ENCODE measurements at regions not wholly inside any gene's neighbourhood (a gene's known extent, or its start where the extent isn't known, plus 50 kb on each side); places are given as distances from the start of the nearest gene placed in this dataset.

DNA sequence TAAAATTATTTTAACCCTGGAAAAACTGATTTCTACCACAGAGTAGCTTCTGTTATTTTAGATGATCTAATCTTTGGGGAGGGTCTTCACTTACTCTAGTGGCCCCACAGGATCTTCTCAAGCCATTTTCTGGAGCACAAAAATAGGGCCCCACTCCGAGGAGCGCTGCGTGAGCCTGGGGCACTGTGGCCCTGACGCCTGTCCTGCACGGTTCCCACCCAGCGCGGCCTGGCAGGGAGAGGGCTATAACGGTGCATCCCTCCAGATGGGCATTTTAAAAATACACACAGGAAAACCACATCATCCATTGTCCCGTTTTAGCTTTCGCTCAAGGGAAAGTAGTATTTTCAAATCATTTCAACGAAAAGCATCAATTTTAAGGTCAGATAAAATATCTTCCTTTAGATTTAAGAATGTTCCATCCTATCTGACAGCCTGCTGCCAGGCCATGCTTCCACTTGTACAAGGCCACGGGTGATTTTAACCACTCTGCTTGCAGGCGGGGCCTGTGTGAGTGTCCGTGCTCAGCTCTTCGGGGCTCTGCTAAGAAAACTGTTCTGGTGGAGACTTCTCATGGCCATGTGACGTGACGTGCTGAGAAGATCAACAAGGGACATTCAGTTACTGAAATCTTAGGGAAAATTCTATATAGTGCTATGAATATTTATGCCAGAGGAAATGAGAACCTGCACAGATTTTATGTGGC is 683.8 kb upstream of the SGCG start:
- in situ Hi-C loops (cut with HindIII; ENCODE audit: low pct_unique_long_range_greater_than_20kb, low sequenced_read_pairs) = no loop called here
- DNase-seq (ENCODE audit: low read depth) = no peak

DNA sequence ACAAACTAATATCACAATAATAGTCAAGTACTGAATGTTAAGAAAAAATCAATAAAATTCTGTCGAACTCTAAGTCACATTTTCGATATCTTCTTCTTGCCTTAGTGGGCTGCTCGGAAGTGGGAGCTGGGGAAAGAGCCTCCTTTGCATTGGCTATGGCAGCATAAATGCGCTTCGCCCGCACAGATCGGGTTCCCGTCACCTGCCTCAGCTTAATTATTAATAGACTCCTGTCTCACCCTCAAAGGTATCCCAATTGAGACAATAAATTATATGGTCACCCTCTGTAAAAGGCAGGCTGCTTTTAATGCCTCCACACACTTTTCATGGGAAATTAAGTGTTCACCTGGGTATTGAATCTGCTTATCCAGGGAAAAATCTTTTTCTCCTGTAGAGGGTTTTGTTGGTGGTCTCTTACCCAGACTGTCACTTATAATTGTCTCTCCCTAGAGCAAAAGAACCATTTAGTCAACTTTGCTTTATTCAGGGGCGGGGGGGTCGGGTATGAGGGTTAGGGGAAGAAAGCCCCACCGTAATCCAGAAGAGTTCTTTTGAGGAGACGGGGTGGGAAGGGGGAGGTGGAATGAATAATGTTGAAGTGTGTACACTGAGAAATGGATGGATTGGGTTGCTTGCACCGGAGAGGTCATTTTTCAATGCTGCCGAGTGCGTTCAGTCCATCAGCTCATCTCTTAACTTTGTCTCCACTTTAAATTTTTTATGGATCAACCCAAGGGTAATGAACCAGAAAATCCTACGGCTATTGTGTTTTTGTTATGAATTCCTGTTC is 682.6 kb upstream of the SGCG start:
- DNase-seq (ENCODE audit: low read depth) = no peak
- in situ Hi-C loops (cut with HindIII; ENCODE audit: low pct_unique_long_range_greater_than_20kb, low sequenced_read_pairs) = no loop called here

DNA sequence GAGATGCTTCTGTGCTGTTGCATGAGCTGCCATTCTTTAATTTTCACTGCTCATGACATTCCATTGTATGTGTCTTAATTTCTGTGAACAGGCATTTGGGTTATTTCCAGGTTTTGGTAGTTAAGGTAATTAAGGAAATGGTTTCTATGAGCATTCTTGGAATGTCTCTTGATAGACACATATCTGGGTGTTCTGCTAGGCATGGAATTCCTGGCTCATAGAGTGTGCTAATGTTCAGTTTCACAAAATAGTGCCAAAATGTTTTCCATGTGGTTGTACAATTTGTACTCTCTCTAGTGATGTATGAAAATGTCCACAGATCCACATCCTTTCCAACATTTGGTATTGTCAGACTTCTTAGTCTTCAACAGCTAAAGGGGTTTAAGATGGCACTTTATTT is 680.9 kb upstream of the SGCG start:
- DNase-seq (ENCODE audit: low read depth) = no peak
- in situ Hi-C loops (cut with HindIII; ENCODE audit: low pct_unique_long_range_greater_than_20kb, low sequenced_read_pairs) = no loop called here

DNA sequence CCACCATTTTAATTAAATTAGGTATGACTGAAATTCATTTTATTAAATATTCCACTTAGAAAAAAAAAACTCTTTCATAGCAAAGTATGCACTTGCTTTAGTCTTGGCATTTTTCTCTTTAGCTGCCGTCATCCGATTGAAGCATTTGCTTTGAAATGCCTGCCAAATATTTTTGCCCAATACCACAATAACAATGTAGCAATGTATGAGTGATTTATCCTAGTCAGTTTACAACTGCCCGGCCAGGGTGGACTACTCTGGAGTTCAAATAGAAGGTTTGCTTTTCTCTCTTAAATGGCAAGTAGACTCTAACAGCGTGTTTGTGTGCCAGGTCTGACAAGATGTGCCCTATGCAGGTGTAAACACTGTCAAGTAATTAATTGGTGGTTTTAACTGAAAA is 675.3 kb upstream of the SGCG start:
- in situ Hi-C loops (cut with HindIII; ENCODE audit: low pct_unique_long_range_greater_than_20kb, low sequenced_read_pairs) = no loop called here

DNA sequence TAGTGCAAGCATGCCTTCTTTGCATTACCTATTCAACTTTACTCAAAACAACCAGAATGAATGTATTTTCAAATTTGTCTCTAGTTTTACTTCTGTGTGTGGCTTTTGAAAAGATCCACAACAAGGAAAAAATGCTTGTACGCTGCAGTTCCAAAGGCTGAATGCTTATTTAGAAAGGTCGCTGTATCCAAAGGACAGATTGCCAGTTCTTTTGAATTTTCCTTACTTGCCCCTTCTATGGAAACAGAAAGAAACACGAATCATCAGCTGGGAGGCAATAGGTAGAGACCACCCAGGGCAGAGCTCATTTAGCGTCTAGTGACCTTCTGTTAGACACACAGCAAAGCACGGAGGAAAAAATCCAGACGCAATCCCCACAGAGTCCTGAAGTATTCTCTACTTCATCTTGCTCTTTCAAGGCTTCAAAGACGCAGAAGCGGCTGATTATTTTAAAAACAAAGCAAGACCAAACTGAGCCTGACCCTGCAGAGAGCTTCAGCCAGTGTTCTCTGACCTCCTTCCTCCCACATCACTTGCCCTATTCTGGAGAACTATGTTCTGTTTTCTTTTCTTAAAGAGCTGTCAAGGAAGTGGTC is 674.6 kb upstream of the SGCG start:
- DNase-seq (ENCODE audit: low read depth) = no peak
- in situ Hi-C loops (cut with HindIII; ENCODE audit: low pct_unique_long_range_greater_than_20kb, low sequenced_read_pairs) = no loop called here

More for the DNA sequence above, 675.3 kb upstream of the SGCG start:
- no peak for DNase-seq (ENCODE audit: low read depth)

DNA sequence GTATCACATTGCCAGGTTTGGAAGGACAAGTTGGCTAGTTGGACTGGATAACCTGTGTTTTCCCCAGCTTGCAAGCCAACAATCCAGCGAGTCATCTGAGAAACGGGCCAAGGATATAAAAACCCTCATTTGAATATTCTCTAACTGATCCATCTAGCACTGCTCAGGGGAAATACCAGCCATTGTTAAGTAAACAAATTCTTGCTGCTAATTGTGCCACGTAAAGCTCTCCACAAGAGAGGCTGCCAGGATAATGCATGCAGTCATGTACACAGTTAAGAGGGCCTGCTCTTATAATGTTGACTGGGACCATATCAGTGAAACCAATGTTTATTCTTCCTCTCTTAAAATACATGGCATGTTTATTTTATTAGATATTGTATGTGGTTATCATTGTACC is 663.2 kb upstream of the SGCG start:
- in situ Hi-C loops (cut with HindIII; ENCODE audit: low pct_unique_long_range_greater_than_20kb, low sequenced_read_pairs) = no loop called here
- DNase-seq (ENCODE audit: low read depth) = peak; percentile 2

DNA sequence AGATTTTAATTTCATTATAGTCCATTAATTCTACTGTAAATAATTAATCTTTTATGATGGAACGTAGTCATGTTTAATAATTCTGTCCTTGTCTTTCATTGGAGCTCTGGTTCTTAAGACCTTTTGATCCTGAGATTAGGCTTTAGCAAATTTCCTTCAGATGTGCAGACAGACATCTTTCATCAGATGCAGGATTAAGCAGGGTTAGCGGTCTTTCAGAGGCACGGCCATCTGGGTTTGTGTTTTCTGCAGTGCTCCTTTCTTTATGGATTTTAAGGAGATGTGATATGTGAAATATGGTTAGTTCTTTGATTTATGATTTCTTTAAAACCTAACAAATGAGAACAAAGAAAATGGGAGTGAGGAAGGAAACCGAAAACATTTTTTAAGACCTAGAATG is 643.9 kb upstream of the SGCG start:
- in situ Hi-C loops (cut with HindIII; ENCODE audit: low pct_unique_long_range_greater_than_20kb, low sequenced_read_pairs) = no loop called here
- no peak for DNase-seq (ENCODE audit: low read depth)

DNA sequence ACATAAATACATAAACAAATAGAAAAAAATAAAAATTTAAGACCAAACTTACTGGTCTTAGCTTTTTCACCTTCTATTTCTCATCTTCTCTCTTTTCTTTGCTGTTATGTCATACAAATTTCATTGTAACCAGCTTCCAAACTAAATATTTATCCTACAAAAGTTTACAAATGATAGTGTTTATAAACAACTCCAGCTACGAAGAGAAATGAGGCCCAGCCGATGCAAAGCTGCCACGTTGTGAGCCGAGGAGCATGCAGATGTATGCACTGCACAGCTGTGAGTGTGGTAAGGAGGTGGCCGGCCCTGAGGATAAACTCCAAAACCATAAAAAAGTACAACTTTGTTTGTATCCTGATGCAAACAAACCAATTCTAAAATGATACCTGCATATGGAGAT is 642.4 kb upstream of the SGCG start:
- no peak for DNase-seq (ENCODE audit: low read depth)
- in situ Hi-C loops (cut with HindIII; ENCODE audit: low pct_unique_long_range_greater_than_20kb, low sequenced_read_pairs) = no loop called here

DNA sequence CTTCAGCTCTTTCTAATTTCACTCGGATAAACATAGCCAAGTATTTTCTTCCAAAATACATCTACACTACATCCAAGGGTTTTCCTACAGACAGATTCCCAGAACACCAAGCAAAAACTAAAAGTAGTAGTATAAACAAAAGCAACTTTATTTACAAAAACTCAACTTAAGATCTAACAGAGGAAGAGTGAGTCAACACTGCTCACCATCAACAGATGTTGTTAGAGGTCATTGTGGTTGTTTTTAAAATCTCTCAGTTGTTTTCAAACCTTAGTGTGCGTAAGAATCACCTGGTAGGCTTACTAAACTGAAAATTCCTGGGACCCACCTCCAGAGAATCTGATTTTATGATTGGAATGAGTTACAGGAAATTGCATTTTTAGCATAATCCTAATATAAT is 631.7 kb upstream of the SGCG start:
- in situ Hi-C loops (cut with HindIII; ENCODE audit: low pct_unique_long_range_greater_than_20kb, low sequenced_read_pairs) = no loop called here
- DNase-seq (ENCODE audit: low read depth) = no peak

DNA sequence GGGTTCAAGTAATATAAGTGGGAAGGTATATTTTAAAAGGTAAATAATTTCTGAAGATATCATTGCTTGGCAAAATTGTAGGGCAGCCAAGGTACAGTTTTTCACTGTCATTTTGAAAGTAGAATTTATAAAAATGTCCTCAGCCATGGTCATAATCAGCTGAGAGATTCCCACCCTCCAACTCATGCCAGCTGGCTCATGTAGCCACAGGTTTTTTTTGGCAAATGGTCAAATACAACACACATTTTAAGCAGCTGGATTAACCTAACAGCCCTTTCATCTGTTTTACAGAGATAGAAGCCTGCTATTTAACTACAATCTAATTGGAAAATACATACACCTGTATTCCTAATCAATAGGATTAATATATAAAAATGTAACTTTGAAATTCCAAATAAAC is 619.2 kb upstream of the SGCG start:
- in situ Hi-C loops (cut with HindIII; ENCODE audit: low pct_unique_long_range_greater_than_20kb, low sequenced_read_pairs) = no loop called here
- DNase-seq (ENCODE audit: low read depth) = no peak

DNA sequence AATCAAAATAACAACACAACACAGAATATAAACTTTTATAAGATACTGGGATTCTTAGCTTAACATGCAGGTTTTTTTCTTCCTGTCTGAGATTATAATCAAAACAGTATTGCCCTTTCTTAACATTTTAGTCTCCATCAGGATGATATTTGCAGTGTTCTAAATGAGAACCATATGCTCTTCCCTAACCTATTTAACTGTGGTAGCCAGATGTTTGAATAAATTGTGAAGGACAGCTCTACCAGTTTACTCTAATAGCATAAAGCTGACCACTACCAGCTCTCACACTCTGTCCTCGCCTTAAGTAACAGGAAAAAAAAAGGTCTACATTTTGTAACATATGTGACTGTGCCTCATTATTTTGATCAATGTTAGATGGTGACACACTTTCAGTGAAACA is 618.7 kb upstream of the SGCG start:
- DNase-seq (ENCODE audit: low read depth) = no peak
- in situ Hi-C loops (cut with HindIII; ENCODE audit: low pct_unique_long_range_greater_than_20kb, low sequenced_read_pairs) = no loop called here

DNA sequence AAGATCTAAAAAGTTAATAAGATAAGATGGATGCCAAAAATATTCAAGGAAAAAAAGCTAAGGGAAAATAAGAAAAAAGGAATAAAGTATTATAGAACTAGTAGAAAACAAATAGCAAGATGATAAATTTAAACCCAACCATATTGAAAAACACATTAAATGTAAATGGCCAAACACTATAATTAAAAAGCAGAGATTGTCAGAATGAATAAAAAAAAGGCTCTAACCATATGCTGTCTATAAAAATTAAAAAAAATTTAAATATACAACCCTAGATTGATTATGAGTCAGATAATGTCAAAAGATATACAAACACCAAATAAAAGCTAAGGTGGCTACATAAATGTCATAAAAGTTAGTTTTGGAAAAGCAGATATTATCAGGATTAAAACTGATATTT is 617.5 kb upstream of the SGCG start:
- in situ Hi-C loops (cut with HindIII; ENCODE audit: low pct_unique_long_range_greater_than_20kb, low sequenced_read_pairs) = no loop called here
- no peak for DNase-seq (ENCODE audit: low read depth)

DNA sequence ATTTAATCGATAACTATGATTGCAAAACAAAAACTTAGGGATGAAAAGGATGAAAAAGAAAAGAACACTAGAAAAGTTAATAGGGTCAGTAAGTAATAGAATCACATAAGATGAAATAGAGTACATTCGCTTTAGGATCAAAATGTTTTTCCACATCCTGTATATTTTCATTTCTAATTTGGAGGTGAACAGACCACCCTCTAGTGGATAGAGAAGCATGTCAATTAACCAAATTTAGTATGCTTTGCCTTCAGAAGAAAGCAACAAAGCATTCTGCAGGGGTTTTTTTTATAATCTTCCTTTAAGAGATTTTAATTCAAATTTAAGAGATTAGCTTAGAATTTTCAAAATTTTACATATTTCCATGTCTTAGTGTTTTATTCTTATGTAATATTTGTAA is 611.0 kb upstream of the SGCG start:
- no peak for DNase-seq (ENCODE audit: low read depth)
- in situ Hi-C loops (cut with HindIII; ENCODE audit: low pct_unique_long_range_greater_than_20kb, low sequenced_read_pairs) = no loop called here

DNA sequence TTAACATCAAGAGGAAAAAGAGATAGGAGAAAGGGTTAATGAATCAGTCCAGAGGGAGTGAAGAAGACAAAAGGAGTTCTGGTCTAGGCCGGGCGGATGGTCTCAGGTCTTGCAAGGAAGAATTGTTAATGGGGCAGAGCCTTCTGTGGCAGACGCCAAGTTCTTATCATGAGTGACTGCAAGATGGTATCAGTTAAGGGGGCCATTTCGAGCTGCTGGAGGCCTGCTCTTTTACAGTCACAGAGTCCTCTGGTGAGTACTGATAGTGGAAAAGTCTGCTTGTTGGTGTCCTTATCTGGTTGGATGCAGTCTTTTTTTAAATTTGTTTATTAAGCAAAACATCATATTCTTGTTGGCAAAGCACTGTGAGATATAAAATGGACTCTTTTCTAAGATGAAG is 590.9 kb upstream of the SGCG start:
- in situ Hi-C loops (cut with HindIII; ENCODE audit: low pct_unique_long_range_greater_than_20kb, low sequenced_read_pairs) = no loop called here
- no peak for DNase-seq (ENCODE audit: low read depth)

DNA sequence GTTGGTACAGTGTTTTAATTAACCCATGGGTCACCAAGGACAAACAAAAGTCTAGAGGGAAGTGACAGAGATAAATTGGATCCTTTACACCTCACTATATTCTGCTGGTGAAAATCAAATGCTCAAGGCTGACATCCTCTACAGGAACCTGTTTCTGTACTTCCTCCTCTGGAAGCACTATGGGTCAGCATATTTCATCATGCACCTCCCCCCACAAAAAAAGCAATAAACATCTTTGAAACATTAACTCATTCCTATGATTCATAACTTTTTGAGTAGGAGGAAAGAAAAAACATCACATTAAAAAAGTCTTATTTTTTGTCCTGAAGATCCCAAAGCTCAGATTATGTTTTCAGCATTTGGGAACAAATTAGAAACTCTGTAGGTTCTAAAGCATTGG is 588.3 kb upstream of the SGCG start:
- DNase-seq (ENCODE audit: low read depth) = no peak
- in situ Hi-C loops (cut with HindIII; ENCODE audit: low pct_unique_long_range_greater_than_20kb, low sequenced_read_pairs) = no loop called here

DNA sequence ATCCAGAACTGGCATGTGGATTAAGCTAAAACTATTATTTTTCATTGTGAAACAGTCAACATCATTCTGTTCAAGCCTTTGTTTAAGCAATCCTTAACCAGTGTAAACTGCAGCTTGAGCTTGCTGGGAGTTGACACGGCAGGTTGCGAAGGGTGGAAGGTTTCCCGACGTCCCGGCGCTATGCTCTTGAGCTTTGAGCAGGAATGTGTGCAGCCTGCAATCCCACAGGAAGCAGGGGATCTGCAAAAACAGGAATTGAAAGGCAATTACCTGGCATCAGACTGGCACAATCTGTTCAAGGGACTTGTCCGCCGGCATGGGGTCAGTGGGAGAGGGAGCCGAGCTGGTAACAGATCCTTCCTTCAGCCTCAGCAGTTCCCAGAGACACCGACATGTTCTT is 586.7 kb upstream of the SGCG start:
- DNase-seq (ENCODE audit: low read depth) = no peak
- in situ Hi-C loops (cut with HindIII; ENCODE audit: low pct_unique_long_range_greater_than_20kb, low sequenced_read_pairs) = no loop called here

DNA sequence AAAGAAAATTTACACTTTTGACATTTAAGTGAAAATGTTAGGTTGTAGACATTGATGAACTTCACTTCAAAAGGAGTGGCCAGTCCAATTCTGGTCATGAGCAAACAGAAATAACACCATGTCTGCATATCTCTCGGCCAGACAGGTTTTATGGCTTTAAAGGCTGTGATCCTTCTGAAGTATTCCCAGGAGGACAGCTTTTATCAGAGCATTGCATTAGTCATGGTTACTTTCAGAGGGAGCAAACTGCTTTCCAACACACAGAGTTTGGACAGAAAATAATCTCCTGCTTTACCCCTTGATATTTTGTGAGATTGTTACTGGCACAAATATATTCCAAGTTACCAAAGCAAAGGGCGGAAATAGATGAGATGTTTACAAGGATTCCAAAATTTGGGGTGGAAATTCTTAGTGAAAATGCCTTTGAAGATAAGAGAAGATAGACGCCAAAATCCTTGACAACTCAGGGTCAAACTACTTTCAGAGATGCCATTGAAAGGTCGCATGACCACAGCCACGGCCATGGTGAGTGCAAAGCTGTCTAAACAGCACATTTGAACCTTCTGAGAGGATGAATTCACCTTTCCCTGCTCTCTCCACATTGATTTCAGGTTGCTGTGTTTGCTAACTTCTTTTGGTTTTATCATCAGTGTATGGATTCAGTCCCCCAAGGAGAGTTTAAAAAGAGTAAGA is 584.5 kb upstream of the SGCG start:
- in situ Hi-C loops (cut with HindIII; ENCODE audit: low pct_unique_long_range_greater_than_20kb, low sequenced_read_pairs) = no loop called here
- DNase-seq (ENCODE audit: low read depth) = no peak

DNA sequence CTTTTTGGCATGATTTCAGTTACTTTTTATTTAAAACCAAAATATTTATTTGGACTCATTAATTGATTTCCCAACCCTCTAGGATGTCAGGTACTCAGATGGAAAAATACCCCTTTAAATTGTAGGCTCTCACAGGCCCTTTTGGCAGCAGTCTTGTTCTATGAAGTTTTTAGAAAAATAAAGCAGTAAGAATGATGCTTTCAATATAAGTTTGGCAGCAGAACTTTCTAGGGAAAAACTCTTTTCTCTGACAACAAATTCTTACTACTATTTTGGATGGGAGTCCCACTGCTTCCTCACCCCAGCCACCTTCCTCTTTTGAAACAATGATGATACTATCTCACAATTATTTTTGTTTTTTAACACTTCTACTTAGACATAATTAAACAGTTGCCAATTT is 581.6 kb upstream of the SGCG start:
- in situ Hi-C loops (cut with HindIII; ENCODE audit: low pct_unique_long_range_greater_than_20kb, low sequenced_read_pairs) = no loop called here

DNA sequence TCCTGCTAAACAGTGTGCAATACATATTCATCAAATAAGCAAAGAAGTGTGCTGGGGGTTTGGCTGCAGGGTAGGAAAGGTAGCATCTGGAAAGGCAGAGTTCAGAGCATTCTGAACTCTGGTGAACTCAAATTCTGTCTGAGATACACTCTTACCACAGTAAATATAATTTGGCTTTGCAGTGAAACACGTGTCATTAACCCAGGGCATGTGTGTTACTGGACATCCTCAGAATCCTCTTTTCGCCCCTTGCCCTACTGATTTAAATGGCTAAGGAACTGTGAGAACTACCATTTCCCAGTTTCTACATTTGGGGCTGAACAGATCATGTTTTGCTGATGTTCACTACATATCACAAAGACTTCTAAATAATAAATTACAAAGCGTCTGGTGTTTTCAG is 562.8 kb upstream of the SGCG start:
- no peak for DNase-seq (ENCODE audit: low read depth)
- in situ Hi-C loops (cut with HindIII; ENCODE audit: low pct_unique_long_range_greater_than_20kb, low sequenced_read_pairs) = no loop called here

More for the DNA sequence above, 581.6 kb upstream of the SGCG start:
- DNase-seq (ENCODE audit: low read depth) = no peak

Data from Caki2 (cell line).